Loucy (cell line): ENCODE measurements at regions not wholly inside any gene's neighbourhood (a gene's known extent, or its start where the extent isn't known, plus 50 kb on each side); places are given as distances from the start of the nearest gene placed in this dataset.

Experiments
- H2AFZ ChIP-seq: fragments of 200-600 bp; sonication (generic); 2 replicates; pipeline ENCODE4 v1.6.0; 2016; ENCODE audit warnings: antibody characterized with exemption, mild to moderate bottlenecking, low read length, moderate library complexity
- H3F3A ChIP-seq: fragments of 200-600 bp; 2 replicates; pipeline ENCODE4 v1.6.0; 2016; ENCODE audit warnings: antibody characterized with exemption, low read depth, mild to moderate bottlenecking
- H3K27me3 ChIP-seq: fragments of 200-600 bp; sonication (generic); 2 replicates; pipeline ENCODE4 v1.6.1; 2014; ENCODE audit warnings: low read length, mild to moderate bottlenecking; ENCODE audit not compliant: insufficient read depth, poor library complexity, severe bottlenecking
- H3K36me3 ChIP-seq: fragments of 200-600 bp; sonication (generic); 2 replicates; pipeline ENCODE4 v1.6.1; 2016; ENCODE audit warnings: low read length; ENCODE audit not compliant: insufficient read depth
- H3K4me1 ChIP-seq: fragments of 200-600 bp; sonication (generic); 2 replicates; pipeline ENCODE4 v1.5.1; 2014; ENCODE audit warnings: low read length, mild to moderate bottlenecking; ENCODE audit not compliant: insufficient read depth, poor library complexity, severe bottlenecking
- H3K4me2 ChIP-seq: fragments of 200-600 bp; sonication (generic); 2 replicates; pipeline ENCODE4 v1.6.0; 2014; ENCODE audit warnings: antibody characterized with exemption, low read length, low read depth, mild to moderate bottlenecking; ENCODE audit not compliant: poor library complexity, severe bottlenecking
- H3K4me3 ChIP-seq: fragments of 200-600 bp; sonication (generic); 2 replicates; pipeline ENCODE4 v1.5.1; 2014; ENCODE audit warnings: low read length, mild to moderate bottlenecking, mixed read lengths; ENCODE audit not compliant: poor library complexity, severe bottlenecking
- H3K79me2 ChIP-seq: fragments of 200-600 bp; sonication (generic); 2 replicates; pipeline ENCODE4 v1.6.1; 2014; ENCODE audit warnings: low read length; ENCODE audit not compliant: insufficient read depth
- H3K9ac ChIP-seq: fragments of 200-600 bp; sonication (generic); 2 replicates; pipeline ENCODE4 v1.6.0; 2014; ENCODE audit warnings: mild to moderate bottlenecking, low read depth, low read length, moderate library complexity; ENCODE audit not compliant: poor library complexity, severe bottlenecking
- H3K9me2 ChIP-seq: fragments of 200-600 bp; sonication (generic); replicated peaks from 2 replicates; pipeline ENCODE4 v1.6.1; 2016; ENCODE audit warnings: low read depth, low read length, mixed read lengths
- H3K9me3 ChIP-seq: fragments of 200-600 bp; sonication (generic); 2 replicates; pipeline ENCODE4 v1.6.1; 2014; ENCODE audit warnings: mild to moderate bottlenecking, antibody characterized with exemption, low read length, low read depth; ENCODE audit not compliant: insufficient read depth
- H4K20me1 ChIP-seq: fragments of 200-600 bp; sonication (generic); 2 replicates; pipeline ENCODE4 v1.6.0; 2014; ENCODE audit warnings: antibody characterized with exemption, low read length, mild to moderate bottlenecking; ENCODE audit not compliant: insufficient read depth, poor library complexity, severe bottlenecking
- EZH2phosphoT487 ChIP-seq: fragments of 200-600 bp; IDR thresholded peaks from 2 replicates; pipeline ENCODE4 v1.6.1; 2018; ENCODE audit warnings: antibody characterized with exemption, mild to moderate bottlenecking, moderate library complexity, borderline replicate concordance
- TF ChIP-seq, protein P1 (sequence below): fragments of 200-600 bp; sonication (generic); conservative IDR thresholded peaks from 2 replicates; pipeline ENCODE4 v1.5.1; 2014; ENCODE audit warnings: mild to moderate bottlenecking, antibody characterized with exemption, low read length

DNA sequence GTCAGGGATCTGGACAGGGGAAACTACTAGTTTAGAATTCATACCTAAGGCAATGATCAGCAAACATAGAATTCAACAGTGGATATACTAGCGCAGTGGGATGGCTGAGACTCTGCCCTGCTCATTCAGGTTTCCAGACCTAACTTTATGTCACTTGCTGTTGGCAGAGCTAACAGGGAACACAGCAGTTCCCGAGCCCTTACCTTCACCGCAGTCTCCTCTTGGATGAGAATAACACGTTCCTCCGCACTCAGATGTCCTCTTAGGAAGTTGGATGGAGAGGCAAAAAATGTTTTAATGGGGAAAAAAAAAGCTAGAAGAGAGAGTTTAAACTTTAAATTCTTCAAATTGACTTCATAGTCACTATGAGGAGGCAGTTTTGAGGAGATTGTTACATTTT lies 159.7 kb upstream of the FREM2 start:
- H3K9me2 ChIP-seq, result no peaks in the 10 kb centered on the region
- H3K9me3 ChIP-seq, result no peaks in the 10 kb centered on the region
- H3K36me3 ChIP-seq, result no peaks in the 10 kb centered on the region
- H3K4me1 ChIP-seq, result no peaks in the 10 kb centered on the region
- H4K20me1 ChIP-seq, result no peaks in the 10 kb centered on the region
- no peak overlapping the region for H3K4me3 ChIP-seq
- no peaks in the 10 kb centered on the region for H3F3A ChIP-seq
- TF ChIP-seq, protein P1, sequence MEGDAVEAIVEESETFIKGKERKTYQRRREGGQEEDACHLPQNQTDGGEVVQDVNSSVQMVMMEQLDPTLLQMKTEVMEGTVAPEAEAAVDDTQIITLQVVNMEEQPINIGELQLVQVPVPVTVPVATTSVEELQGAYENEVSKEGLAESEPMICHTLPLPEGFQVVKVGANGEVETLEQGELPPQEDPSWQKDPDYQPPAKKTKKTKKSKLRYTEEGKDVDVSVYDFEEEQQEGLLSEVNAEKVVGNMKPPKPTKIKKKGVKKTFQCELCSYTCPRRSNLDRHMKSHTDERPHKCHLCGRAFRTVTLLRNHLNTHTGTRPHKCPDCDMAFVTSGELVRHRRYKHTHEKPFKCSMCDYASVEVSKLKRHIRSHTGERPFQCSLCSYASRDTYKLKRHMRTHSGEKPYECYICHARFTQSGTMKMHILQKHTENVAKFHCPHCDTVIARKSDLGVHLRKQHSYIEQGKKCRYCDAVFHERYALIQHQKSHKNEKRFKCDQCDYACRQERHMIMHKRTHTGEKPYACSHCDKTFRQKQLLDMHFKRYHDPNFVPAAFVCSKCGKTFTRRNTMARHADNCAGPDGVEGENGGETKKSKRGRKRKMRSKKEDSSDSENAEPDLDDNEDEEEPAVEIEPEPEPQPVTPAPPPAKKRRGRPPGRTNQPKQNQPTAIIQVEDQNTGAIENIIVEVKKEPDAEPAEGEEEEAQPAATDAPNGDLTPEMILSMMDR, result no peak
- no peaks in the 10 kb centered on the region for H3K27me3 ChIP-seq
- no peaks in the 10 kb centered on the region for H3K79me2 ChIP-seq
- H3K4me2 ChIP-seq, result no peak overlapping the region
- H2AFZ ChIP-seq, result no peak overlapping the region
- no peak overlapping the region for H3K9ac ChIP-seq

DNA sequence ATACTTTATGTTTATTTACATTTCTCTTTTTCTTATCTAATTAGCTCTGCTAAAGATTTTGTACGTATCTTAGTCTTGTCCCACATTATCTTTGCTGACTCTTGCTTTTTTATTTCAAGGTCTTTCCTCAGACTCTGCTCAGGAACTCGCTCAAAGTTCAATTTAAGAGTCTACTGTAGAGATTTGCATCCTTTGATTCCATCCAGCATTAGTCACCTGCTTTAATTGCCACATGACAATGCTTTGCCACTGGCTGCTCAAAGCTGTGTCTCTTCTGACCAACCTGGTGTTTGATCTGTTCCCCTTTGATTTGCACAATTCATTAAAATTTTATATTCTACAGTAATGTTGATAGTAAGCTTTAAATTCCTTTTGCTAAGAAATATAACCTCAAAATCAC lies 157.9 kb upstream of the FREM2 start:
- H3K9me3 ChIP-seq, result no peaks in the 10 kb centered on the region
- H3K4me1 ChIP-seq, result no peaks in the 10 kb centered on the region
- H3K4me2 ChIP-seq, result no peak overlapping the region
- no peaks in the 10 kb centered on the region for H3F3A ChIP-seq
- TF ChIP-seq EZH2phosphoT487, result no peak
- TF ChIP-seq, protein P1, result no peak
- no peaks in the 10 kb centered on the region for H3K27me3 ChIP-seq
- H4K20me1 ChIP-seq, result no peaks in the 10 kb centered on the region
- H2AFZ ChIP-seq, result no peak overlapping the region
- H3K9me2 ChIP-seq, result no peaks in the 10 kb centered on the region
- H3K9ac ChIP-seq, result no peak overlapping the region
- no peaks in the 10 kb centered on the region for H3K79me2 ChIP-seq
- no peaks in the 10 kb centered on the region for H3K36me3 ChIP-seq
- no peak overlapping the region for H3K4me3 ChIP-seq

DNA sequence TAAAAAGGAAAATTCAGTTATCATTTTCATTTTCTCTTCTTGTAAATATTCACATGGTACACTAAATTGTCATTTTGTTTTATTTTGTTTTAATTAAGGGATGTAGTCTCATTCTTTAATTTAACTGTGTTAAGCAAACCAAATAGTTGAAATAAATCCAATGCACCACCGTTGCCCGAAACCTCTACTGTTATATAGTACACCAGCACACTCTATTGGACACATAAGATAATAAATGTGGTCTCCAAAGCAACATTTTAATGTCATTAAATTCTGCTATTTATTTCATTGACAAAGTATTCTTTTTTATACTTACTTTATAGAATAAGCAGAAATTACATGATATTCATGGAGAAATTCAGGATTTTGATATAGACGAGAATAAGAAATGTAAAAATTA lies 156.4 kb upstream of the FREM2 start:
- Histone ChIP-seq H3K4me2 (no peak overlapping the region), H2AFZ (no peak overlapping the region), H3K9ac (no peak overlapping the region), H3F3A (no peaks in the 10 kb centered on the region), H3K36me3 (no peaks in the 10 kb centered on the region), H3K4me3 (no peak overlapping the region), H3K9me2 (no peaks in the 10 kb centered on the region), H4K20me1 (no peaks in the 10 kb centered on the region), H3K4me1 (no peaks in the 10 kb centered on the region), H3K9me3 (no peaks in the 10 kb centered on the region), H3K79me2 (no peaks in the 10 kb centered on the region), H3K27me3 (no peaks in the 10 kb centered on the region)
- no peak for TF ChIP-seq EZH2phosphoT487
- TF ChIP-seq, protein P1, result peak; percentile 38; the same call in 1 of the 2 replicates
